Neural cell (in vitro differentiated cells): ENCODE measurements at regions not wholly inside any gene's neighbourhood (a gene's known extent, or its start where the extent isn't known, plus 50 kb on each side); places are given as distances from the start of the nearest gene placed in this dataset.
"Not testable (repeated sequence)": the region's sequence is repeated elsewhere in the genome, so short reads cannot be mapped to it uniquely, and the experiment has no call there.

ENCODE experiments used
- H2AFZ ChIP-seq: fragments of 200-600, 300-800 bp; sonication (generic), shearing (Covaris generic); 2 replicates; pipeline ENCODE4 v1.6.0; 2014; ENCODE audit warnings: low read depth, mild to moderate bottlenecking, antibody characterized with exemption, low read length, moderate library complexity
- H3F3A ChIP-seq: fragments of 200-600 bp; shearing (Covaris generic); 2 replicates; pipeline ENCODE4 v1.6.1; 2016; ENCODE audit warnings: mild to moderate bottlenecking, moderate library complexity, mixed read lengths, antibody characterized with exemption, low read length; ENCODE audit not compliant: insufficient read depth, poor library complexity, severe bottlenecking
- H3K27ac ChIP-seq: fragments of 200-600, 300-800 bp; sonication (generic), shearing (Covaris generic); 2 replicates; pipeline ENCODE4 v1.5.1; 2014; ENCODE audit warnings: mild to moderate bottlenecking, low read length, moderate library complexity
- H3K27me3 ChIP-seq: fragments of 300-800, 200-600 bp; sonication (generic), shearing (Covaris generic); 2 replicates; pipeline ENCODE4 v1.6.0; 2014; ENCODE audit warnings: mild to moderate bottlenecking, low read depth, low read length, moderate library complexity; ENCODE audit not compliant: insufficient read depth
- H3K36me3 ChIP-seq: fragments of 300-800, 200-600 bp; sonication (generic), shearing (Covaris generic); 2 replicates; pipeline ENCODE4 v1.5.1; 2014; ENCODE audit warnings: mild to moderate bottlenecking, antibody characterized with exemption, low read length, moderate library complexity; ENCODE audit not compliant: insufficient read depth
- H3K4me2 ChIP-seq: fragments of 300-800, 200-600 bp; sonication (generic), shearing (Covaris generic); 2 replicates; pipeline ENCODE4 v1.6.0; 2014; ENCODE audit warnings: mild to moderate bottlenecking, low read length
- H3K4me3 ChIP-seq: fragments of 300-800, 200-600 bp; sonication (generic), shearing (Covaris generic); 2 replicates; pipeline ENCODE4 v1.5.1; 2014; ENCODE audit warnings: mild to moderate bottlenecking, low read length, moderate library complexity
- H3K79me2 ChIP-seq: fragments of 200-600 bp; shearing (Covaris generic); replicated peaks from 2 replicates; pipeline ENCODE4 v1.6.0; 2014; ENCODE audit warnings: mild to moderate bottlenecking, low read length, moderate library complexity; ENCODE audit not compliant: insufficient read depth
- H3K9ac ChIP-seq: fragments of 300-800, 200-600 bp; sonication (generic), shearing (Covaris generic); 2 replicates; pipeline ENCODE4 v1.6.1; 2016; ENCODE audit warnings: mild to moderate bottlenecking, low read length, mixed read lengths
- H3K9me2 ChIP-seq: fragments of 200-600 bp; shearing (Covaris generic); 2 replicates; pipeline ENCODE4 v1.6.1; 2016; ENCODE audit warnings: mild to moderate bottlenecking, low read length, mixed read lengths; ENCODE audit not compliant: insufficient read depth
- H3K9me3 ChIP-seq: fragments of 200-600, 300-800 bp; sonication (generic), shearing (Covaris generic); 2 replicates; pipeline ENCODE4 v1.6.1; 2016; ENCODE audit warnings: mild to moderate bottlenecking, mixed run types, low read length, moderate library complexity, mixed read lengths
- H4K20me1 ChIP-seq: fragments of 200-600 bp; shearing (Covaris generic); 2 replicates; pipeline ENCODE4 v1.6.1; 2016; ENCODE audit warnings: mild to moderate bottlenecking, mixed run types; ENCODE audit not compliant: insufficient read depth
- EP300 ChIP-seq: fragments of 450-650 bp; conservative IDR thresholded peaks from 2 replicates; pipeline ENCODE4 v1.6.1; 2014; ENCODE audit warnings: antibody characterized with exemption, mild to moderate bottlenecking, moderate library complexity; ENCODE audit not compliant: poor library complexity, severe bottlenecking
- EZH2 ChIP-seq: fragments of 200-600, 300-800 bp; shearing (Covaris generic), sonication (generic); IDR thresholded peaks from 2 replicates; pipeline ENCODE4 v1.6.1; 2014; ENCODE audit warnings: antibody characterized with exemption, low read length, borderline replicate concordance, mild to moderate bottlenecking; ENCODE audit not compliant: insufficient read depth, poor library complexity, severe bottlenecking
- MXI1 ChIP-seq: fragments of 450-650 bp; conservative IDR thresholded peaks from 2 replicates; pipeline ENCODE4 v1.6.1; 2014; ENCODE audit warnings: antibody characterized with exemption, mild to moderate bottlenecking; ENCODE audit not compliant: poor library complexity, severe bottlenecking
- POLR2AphosphoS5 ChIP-seq: IDR thresholded peaks from 2 replicates; pipeline ENCODE4 v1.6.1; 2012
- RAD21 ChIP-seq: fragments of 450-650 bp; conservative IDR thresholded peaks from 2 replicates; pipeline ENCODE4 v1.6.1; 2014; ENCODE audit warnings: antibody characterized with exemption, mild to moderate bottlenecking, moderate library complexity
- SMC3 ChIP-seq: fragments of 450-650 bp; conservative IDR thresholded peaks from 2 replicates; pipeline ENCODE4 v1.6.1; 2014; ENCODE audit warnings: antibody characterized with exemption, mild to moderate bottlenecking, moderate library complexity; ENCODE audit not compliant: poor library complexity
- TAF1 ChIP-seq: IDR thresholded peaks from 2 replicates; pipeline ENCODE4 v1.6.1; 2012; ENCODE audit warnings: low read depth
- TF ChIP-seq, protein P1 (sequence below): IDR thresholded peaks from 2 replicates; pipeline ENCODE4 v1.6.1; 2012; ENCODE audit warnings: borderline replicate concordance
- TF ChIP-seq, protein P2 (sequence below): fragments of 450-650 bp; IDR thresholded peaks from 2 replicates; pipeline ENCODE4 v1.5.1; 2014; ENCODE audit warnings: antibody characterized with exemption, mild to moderate bottlenecking, moderate library complexity; ENCODE audit not compliant: poor library complexity, severe bottlenecking

DNA sequence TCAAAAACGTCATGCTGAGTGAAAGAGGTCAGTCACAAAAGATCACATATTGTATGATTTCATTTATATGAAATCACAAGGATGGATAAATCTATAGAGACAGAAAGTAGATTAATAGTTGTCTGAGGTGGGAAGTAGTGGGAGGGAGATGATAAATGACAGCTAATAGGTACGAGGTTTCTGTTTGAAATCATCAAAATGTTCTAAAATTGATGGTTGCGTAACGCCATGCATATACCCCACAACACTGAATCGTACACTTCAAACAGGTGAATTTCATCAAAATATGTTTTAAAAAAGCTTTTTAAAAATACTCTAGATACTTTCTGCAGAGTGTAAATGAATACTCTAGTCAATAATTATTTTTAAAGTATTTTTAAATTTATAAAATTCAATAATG, 303.0 kb upstream of the STAC start:
- Histone ChIP-seq H3K9me2 (no peaks in the 10 kb centered on the region), H3K4me3 (no peak overlapping the region), H2AFZ (no peak overlapping the region), H3K27me3 (no peaks in the 10 kb centered on the region), H3K9me3 (no peaks in the 10 kb centered on the region), H3K36me3 (no peaks in the 10 kb centered on the region), H3K79me2 (no peaks in the 10 kb centered on the region), H3K27ac (no peak overlapping the region), H3K4me2 (no peak overlapping the region), H4K20me1 (no peaks in the 10 kb centered on the region), H3K9ac (no peak overlapping the region), H3F3A (no peaks in the 10 kb centered on the region)
- TF ChIP-seq SMC3: no peak
- TF ChIP-seq EP300: no peak
- no peak for TF ChIP-seq TAF1
- no peak for TF ChIP-seq POLR2AphosphoS5
- no peak for TF ChIP-seq RAD21

DNA sequence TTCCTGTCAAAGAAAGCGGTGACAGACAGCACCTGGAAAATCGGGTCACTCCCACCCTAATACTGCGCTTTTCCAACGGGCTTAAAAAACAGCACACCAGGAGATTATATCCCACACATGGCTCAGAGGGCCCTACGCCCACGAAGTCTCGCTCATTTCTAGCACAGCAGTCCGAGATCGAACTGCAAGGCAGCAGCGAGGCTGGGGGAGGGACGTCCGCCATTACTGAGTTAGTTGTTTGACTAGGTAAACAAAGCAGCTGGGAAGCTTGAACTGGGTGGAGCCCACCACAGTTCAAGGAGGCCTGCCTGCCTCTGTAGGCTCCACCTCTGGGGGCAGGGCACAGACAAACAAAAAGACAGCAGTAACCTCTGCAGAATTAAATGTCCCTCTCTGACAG, 297.3 kb upstream of the STAC start:
- not testable (repeated sequence) for H3K4me2 ChIP-seq, H2AFZ ChIP-seq, H3K27me3 ChIP-seq, H3K79me2 ChIP-seq, H3K27ac ChIP-seq, H3K36me3 ChIP-seq, H3F3A ChIP-seq, H3K4me3 ChIP-seq, H3K9ac ChIP-seq, H3K9me2 ChIP-seq, H3K9me3 ChIP-seq, H4K20me1 ChIP-seq

DNA sequence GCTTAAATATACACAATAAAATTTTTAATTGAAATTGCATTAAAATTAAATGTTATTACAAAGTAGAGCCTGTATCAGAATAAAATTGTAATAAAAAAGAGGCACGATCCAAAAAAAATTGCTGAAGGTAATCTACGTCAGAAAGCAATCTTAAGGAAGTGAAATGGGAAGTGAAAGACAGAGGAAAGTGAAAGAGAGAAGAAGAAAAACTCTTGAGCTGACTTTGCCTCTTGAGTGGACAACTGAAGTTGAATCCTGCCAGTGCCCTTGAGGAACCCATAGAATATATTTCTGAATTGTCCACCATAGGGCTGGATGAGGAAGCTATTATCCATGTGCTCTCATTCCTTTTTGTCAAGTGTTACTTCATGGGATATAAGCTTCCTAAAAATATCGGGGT, 285.1 kb upstream of the STAC start:
- H2AFZ ChIP-seq: no peak overlapping the region
- H3K27ac ChIP-seq: no peak overlapping the region
- H3K4me3 ChIP-seq: no peak overlapping the region
- H4K20me1 ChIP-seq: no peaks in the 10 kb centered on the region
- no peaks in the 10 kb centered on the region for H3F3A ChIP-seq
- no peak overlapping the region for H3K9ac ChIP-seq
- H3K9me2 ChIP-seq: no peaks in the 10 kb centered on the region
- TF ChIP-seq, protein P1, sequence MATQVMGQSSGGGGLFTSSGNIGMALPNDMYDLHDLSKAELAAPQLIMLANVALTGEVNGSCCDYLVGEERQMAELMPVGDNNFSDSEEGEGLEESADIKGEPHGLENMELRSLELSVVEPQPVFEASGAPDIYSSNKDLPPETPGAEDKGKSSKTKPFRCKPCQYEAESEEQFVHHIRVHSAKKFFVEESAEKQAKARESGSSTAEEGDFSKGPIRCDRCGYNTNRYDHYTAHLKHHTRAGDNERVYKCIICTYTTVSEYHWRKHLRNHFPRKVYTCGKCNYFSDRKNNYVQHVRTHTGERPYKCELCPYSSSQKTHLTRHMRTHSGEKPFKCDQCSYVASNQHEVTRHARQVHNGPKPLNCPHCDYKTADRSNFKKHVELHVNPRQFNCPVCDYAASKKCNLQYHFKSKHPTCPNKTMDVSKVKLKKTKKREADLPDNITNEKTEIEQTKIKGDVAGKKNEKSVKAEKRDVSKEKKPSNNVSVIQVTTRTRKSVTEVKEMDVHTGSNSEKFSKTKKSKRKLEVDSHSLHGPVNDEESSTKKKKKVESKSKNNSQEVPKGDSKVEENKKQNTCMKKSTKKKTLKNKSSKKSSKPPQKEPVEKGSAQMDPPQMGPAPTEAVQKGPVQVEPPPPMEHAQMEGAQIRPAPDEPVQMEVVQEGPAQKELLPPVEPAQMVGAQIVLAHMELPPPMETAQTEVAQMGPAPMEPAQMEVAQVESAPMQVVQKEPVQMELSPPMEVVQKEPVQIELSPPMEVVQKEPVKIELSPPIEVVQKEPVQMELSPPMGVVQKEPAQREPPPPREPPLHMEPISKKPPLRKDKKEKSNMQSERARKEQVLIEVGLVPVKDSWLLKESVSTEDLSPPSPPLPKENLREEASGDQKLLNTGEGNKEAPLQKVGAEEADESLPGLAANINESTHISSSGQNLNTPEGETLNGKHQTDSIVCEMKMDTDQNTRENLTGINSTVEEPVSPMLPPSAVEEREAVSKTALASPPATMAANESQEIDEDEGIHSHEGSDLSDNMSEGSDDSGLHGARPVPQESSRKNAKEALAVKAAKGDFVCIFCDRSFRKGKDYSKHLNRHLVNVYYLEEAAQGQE: no peak
- TF ChIP-seq, protein P2, sequence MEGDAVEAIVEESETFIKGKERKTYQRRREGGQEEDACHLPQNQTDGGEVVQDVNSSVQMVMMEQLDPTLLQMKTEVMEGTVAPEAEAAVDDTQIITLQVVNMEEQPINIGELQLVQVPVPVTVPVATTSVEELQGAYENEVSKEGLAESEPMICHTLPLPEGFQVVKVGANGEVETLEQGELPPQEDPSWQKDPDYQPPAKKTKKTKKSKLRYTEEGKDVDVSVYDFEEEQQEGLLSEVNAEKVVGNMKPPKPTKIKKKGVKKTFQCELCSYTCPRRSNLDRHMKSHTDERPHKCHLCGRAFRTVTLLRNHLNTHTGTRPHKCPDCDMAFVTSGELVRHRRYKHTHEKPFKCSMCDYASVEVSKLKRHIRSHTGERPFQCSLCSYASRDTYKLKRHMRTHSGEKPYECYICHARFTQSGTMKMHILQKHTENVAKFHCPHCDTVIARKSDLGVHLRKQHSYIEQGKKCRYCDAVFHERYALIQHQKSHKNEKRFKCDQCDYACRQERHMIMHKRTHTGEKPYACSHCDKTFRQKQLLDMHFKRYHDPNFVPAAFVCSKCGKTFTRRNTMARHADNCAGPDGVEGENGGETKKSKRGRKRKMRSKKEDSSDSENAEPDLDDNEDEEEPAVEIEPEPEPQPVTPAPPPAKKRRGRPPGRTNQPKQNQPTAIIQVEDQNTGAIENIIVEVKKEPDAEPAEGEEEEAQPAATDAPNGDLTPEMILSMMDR: no peak
- no peak for TF ChIP-seq POLR2AphosphoS5
- TF ChIP-seq SMC3: no peak
- no peak for TF ChIP-seq RAD21
- no peak for TF ChIP-seq TAF1
- TF ChIP-seq MXI1: no peak
- TF ChIP-seq EZH2: no peak
- no peak overlapping the region for H3K4me2 ChIP-seq
- no peaks in the 10 kb centered on the region for H3K27me3 ChIP-seq
- no peaks in the 10 kb centered on the region for H3K9me3 ChIP-seq
- no peaks in the 10 kb centered on the region for H3K79me2 ChIP-seq
- no peaks in the 10 kb centered on the region for H3K36me3 ChIP-seq
